Mammary epithelial cell (primary cell): ENCODE measurements at regions not wholly inside any gene's neighbourhood (a gene's known extent, or its start where the extent isn't known, plus 50 kb on each side); places are given as distances from the start of the nearest gene placed in this dataset.

Experiments
- CTCF ChIP-seq, 2 donors: IDR thresholded peaks in 1 of 2; conservative IDR thresholded peaks in 1 of 2; 2 replicates each; pipeline ENCODE4 v1.5.1; 2011 to 2012; ENCODE audit warnings: inconsistent platforms in 2 of 2, low read length in 2 of 2, mild to moderate bottlenecking in 2 of 2, control low read depth in 1 of 2, low read depth in 1 of 2; ENCODE audit not compliant: insufficient read depth in 1 of 2; ENCODE audit errors: extremely low read depth in 1 of 2
- EZH2 ChIP-seq: IDR thresholded peaks from 2 replicates; pipeline ENCODE4 v1.6.1; 2012; ENCODE audit warnings: low read length, inconsistent platforms, borderline replicate concordance

- TF ChIP-seq CTCF (conservative IDR thresholded peaks at IDR 0.05 in 1 of 2, IDR thresholded peaks at IDR 0.05 in 1 of 2; ENCODE audit: extremely low read depth in 1 of 2, insufficient read depth in 1 of 2, low read depth in 1 of 2, low read length in 2 of 2) (no peak), EZH2 (no peak)
Observed at GRCh38 chr2:19426144-19426543, 67.7 kb upstream of the OSR1 start.
